ENCODE measurements at regions not wholly inside any gene's neighbourhood (a gene's known extent, or its start where the extent isn't known, plus 50 kb on each side); places are given as distances from the start of the nearest gene placed in this dataset.
"Not testable (repeated sequence)": the region's sequence is repeated elsewhere in the genome, so short reads cannot be mapped to it uniquely, and the experiment has no call there.

DNA sequence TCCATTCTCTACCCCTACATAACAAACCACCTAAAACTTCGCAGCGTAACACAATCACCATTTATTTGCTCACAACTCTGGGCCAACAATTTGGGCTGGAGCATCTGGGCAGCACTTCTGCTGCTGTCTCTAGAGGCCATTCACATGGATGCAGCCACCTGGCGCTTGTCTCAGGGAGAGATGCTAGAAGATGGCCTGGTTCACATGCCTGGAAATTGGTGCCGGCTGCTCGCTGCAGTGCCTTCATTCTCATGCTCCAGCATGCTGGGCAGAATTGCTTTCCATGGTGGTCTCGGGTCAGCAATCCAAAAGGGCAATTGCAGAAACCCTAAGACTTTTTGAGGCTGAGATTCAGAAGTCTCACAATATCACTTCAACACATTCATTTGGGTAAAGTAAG is 157.4 kb downstream of the SUCLG1 start:
- Mint-ChIP-seq H3K4me3 (no peak overlapping the region), H3K4me1 (no peaks in the 10 kb centered on the region), H3K36me3 (ENCODE audit: low read depth) (no peaks in the 10 kb centered on the region), H3K27me3 (no peaks in the 10 kb centered on the region), H3K9me3 (no peaks in the 10 kb centered on the region), H3K27ac (no peak overlapping the region)
- DNase-seq = no peak
- intact Hi-C loops (cut with micrococcal nuclease) = loop anchor here (2.0 kb wide), 1 partner anchor 279 kb away; no protein-coding TSS in a partner anchor

DNA sequence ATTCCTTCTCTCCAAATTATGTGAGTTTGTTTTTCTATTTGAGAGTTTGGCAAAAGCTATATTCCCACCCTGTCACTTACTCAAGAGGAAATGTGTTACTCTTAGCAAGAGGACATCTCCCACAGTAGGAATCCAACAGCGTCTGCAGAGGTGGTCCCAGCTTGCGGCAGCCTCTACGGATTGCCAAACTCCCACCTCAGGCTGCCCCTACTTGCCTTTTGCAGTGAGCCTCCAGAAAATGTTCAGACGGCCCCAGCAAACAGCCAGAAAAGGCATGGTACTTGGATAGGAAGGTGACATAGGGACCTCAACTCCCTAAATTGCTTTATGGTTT is 158.4 kb downstream of the SUCLG1 start:
- Mint-ChIP-seq H3K9me3 (no peaks in the 10 kb centered on the region), H3K27me3 (no peaks in the 10 kb centered on the region), H3K27ac (no peak overlapping the region), H3K4me3 (no peak overlapping the region), H3K36me3 (ENCODE audit: low read depth) (no peaks in the 10 kb centered on the region), H3K4me1 (no peaks in the 10 kb centered on the region)
- DNase-seq = no peak
- intact Hi-C loops (cut with micrococcal nuclease) = no loop called here

DNA sequence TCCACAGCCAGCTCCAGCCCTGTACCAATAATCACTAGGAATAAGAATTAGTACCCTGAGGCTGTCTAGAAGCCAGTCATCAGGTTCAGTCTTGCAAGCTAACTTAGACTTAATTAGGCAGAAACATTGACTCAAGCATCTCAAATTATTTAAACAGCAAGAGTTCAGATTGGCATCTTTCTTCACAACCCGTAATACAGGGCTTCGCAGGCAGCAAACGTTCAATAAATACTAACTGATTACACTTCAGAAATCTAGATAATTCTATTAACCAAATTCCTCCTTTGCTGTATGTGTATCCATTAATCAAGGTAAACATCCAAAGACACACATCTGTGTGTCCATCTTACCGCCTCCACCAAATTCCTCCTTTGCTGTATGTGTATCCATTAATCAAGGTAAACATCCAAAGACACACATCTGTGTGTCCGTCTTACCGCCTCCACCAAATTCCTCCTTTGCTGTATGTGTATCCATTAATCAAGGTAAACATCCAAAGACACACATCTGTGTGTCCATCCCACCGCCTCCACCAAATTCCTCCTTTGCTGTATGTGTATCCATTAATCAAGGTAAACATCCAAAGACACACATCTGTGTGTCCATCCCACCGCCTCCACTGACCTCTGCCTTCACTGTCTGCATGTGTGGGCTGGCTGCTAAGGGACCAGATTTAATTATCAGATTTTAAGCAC is 158.9 kb downstream of the SUCLG1 start:
- H3K27ac Mint-ChIP-seq; H3K27me3 Mint-ChIP-seq; intact Hi-C loops (cut with micrococcal nuclease); DNase-seq; H3K36me3 Mint-ChIP-seq (ENCODE audit: low read depth); H3K4me1 Mint-ChIP-seq; H3K9me3 Mint-ChIP-seq; H3K4me3 Mint-ChIP-seq: not testable (repeated sequence)

DNA sequence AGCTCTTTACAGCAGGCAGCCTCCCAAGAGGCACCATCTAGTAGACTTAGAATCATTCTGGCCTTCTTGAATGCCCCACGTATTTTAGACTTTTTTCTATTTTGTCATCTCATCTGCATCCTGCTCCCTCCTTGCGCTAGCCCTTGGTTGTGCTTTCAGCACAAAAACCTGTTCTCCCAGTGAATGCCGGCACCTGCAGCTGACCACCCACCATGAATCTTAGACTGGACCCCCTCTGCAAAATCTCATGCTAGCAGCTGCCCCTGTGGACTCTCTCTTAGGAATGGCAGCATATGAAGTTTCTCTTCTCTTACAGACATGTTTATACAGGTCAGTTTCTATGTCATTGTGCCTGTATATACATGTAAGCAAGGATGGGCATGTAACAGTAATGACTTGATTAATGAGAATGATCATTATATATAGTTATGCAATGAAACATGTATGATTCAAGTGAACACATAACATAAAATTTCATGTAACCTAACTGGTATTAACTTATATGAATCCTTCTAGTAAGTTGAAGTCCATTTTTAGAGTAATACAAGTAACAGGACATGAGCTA is 159.8 kb downstream of the SUCLG1 start:
- intact Hi-C loops (cut with micrococcal nuclease) = no loop called here
- no peaks in the 10 kb centered on the region for H3K36me3 Mint-ChIP-seq (ENCODE audit: low read depth)
- H3K9me3 Mint-ChIP-seq = no peaks in the 10 kb centered on the region
- H3K27me3 Mint-ChIP-seq = no peaks in the 10 kb centered on the region
- no peak overlapping the region for H3K27ac Mint-ChIP-seq
- no peaks in the 10 kb centered on the region for H3K4me1 Mint-ChIP-seq
- DNase-seq = no peak
- H3K4me3 Mint-ChIP-seq = no peak overlapping the region

DNA sequence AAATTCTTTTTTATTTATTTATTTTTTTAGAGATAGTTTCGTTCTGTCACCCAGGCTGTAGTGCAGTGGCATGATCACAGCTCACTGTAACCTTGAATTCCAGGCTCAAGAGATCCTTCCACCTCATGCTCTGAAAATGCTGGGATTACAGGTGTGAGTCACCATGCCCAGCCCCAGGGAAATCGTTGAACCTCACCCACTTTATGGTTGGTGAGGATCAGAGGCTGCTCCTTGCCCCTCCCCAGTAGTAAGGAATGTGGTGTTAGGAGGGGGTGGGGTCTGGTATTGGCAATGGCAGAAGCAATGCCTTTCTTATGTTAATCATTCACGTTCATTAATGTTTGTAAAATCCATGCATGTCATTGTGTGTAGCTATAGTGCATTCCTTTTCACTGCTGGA is 161.9 kb downstream of the SUCLG1 start:
- Mint-ChIP-seq H3K4me1 (no peaks in the 10 kb centered on the region), H3K9me3 (no peaks in the 10 kb centered on the region), H3K4me3 (no peak overlapping the region), H3K27ac (no peak overlapping the region), H3K36me3 (ENCODE audit: low read depth) (no peaks in the 10 kb centered on the region), H3K27me3 (no peaks in the 10 kb centered on the region)
- intact Hi-C loops (cut with micrococcal nuclease) = no loop called here
- DNase-seq = no peak

DNA sequence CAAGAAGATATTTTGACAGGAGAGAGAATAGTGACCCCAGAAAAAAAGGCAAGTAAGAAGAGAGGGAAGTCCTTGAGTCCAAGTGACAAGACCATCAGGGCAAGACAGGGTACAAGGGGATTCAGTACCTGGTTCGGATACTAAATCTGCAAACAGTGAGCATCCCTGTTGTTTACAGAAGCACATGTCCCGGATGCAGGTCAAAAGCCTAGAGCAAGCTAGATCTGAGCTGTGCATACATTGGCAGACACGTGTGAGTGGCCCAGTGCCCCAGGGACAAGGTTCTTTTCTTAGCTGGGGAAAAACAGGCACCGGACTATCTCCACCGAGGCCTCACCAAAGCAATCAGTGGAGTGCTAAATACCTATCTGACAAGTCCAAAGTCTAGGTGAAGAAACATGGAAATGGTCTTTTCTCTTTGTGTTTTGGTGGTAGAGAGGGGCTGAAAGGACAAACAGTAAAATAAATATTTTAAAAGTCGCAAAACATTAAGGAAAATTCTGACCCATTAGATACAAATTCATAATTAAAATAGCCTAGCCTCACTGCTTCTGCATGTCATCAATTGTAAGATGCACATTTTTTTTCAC is 165.2 kb downstream of the SUCLG1 start:
- no peaks in the 10 kb centered on the region for H3K9me3 Mint-ChIP-seq
- no peak overlapping the region for H3K27ac Mint-ChIP-seq
- no peaks in the 10 kb centered on the region for H3K4me1 Mint-ChIP-seq
- intact Hi-C loops (cut with micrococcal nuclease) = no loop called here
- H3K27me3 Mint-ChIP-seq = no peaks in the 10 kb centered on the region
- H3K4me3 Mint-ChIP-seq = no peak overlapping the region
- no peak for DNase-seq
- no peaks in the 10 kb centered on the region for H3K36me3 Mint-ChIP-seq (ENCODE audit: low read depth)

DNA sequence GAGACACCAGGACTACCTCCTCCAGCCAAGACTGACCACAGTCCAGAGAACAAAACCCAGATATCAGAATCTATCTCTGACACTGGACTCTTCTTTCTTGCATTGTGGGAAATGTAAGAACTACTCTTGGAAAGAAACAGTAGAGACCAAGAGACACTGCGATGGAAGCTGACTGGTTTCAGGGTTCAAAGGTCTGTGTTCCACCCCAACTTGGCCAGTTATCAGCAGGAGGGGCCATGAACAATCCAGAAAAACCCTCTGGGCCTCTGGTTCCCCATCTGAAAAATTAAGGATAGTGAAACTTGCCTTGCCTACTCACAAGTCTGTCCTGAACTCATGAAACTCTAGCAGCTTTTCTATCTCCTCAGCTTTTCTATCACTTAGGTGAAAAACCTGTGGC is 166.5 kb downstream of the SUCLG1 start:
- intact Hi-C loops (cut with micrococcal nuclease) = no loop called here
- Mint-ChIP-seq H3K4me3 (no peak overlapping the region), H3K27ac (no peak overlapping the region), H3K27me3 (no peaks in the 10 kb centered on the region), H3K4me1 (no peaks in the 10 kb centered on the region), H3K9me3 (no peaks in the 10 kb centered on the region), H3K36me3 (ENCODE audit: low read depth) (no peaks in the 10 kb centered on the region)
- DNase-seq = no peak

DNA sequence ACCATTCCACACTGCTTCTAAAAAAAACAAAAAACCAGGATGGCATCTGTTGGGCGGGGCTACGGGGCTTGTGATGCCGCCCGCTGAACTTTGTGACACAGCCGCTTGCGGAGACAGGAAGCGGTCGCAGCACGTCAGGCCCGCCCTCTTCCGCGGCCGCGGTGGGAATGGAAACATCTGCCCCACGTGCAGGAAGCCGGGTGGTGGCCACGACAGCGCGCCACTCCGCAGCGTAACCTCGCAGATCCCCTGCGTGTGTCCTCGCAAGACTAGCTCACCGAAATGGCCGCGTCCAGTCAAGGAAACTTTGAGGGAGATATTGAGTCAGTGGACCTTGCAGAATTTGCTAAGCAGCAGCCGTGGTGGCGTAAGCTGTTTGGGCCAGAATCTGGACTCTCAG is 168.5 kb downstream of the SUCLG1 start:
- Mint-ChIP-seq H3K27ac (no peak overlapping the region), H3K9me3 (no peaks in the 10 kb centered on the region), H3K36me3 (ENCODE audit: low read depth) (no peaks in the 10 kb centered on the region), H3K27me3 (no peaks in the 10 kb centered on the region), H3K4me3 (no peak overlapping the region), H3K4me1 (no peaks in the 10 kb centered on the region)
- intact Hi-C loops (cut with micrococcal nuclease) = no loop called here
- no peak for DNase-seq

DNA sequence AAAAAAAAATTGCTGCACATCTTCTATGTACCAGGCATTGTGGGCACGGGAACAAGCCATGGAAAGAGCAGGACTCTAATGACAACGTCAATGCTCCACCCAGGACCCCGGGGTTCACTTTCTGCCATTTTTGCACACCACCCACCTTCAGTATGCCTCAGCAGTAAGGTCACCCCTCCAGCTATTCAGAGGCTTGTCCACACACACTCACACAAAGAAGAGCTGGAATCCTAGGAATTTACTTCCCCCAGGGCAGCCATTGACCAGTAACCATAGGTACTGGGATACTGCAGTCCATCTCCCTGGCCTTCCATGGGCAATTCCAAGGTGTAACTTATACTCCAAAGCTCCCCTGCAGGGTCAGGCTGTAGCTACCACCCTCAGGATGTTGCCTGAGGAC is 170.8 kb downstream of the SUCLG1 start:
- Mint-ChIP-seq H3K9me3 (no peaks in the 10 kb centered on the region), H3K27me3 (no peaks in the 10 kb centered on the region), H3K36me3 (ENCODE audit: low read depth) (no peaks in the 10 kb centered on the region), H3K4me1 (no peaks in the 10 kb centered on the region), H3K4me3 (no peak overlapping the region), H3K27ac (no peak overlapping the region)
- no peak for DNase-seq
- intact Hi-C loops (cut with micrococcal nuclease) = no loop called here

DNA sequence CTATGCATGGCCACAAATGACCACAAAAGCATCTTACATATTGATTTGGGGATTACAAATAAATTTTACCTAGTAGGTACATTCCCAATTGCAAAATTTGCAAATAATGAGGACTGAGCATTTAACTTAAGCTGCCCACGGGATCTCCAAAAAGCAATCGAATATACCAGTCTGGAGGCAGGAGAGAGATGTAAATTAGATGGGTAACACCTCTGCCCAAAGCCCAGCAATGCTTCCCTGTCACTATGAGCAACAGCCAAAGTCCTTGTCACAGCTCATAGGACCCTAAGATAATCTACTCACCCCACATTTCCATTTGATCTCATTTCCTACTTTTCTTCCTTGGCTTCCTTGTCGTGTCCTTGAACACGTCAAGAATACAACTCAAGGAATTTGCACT is 172.2 kb downstream of the SUCLG1 start:
- intact Hi-C loops (cut with micrococcal nuclease) = no loop called here
- no peak overlapping the region for H3K4me3 Mint-ChIP-seq
- H3K4me1 Mint-ChIP-seq = no peaks in the 10 kb centered on the region
- H3K9me3 Mint-ChIP-seq = no peaks in the 10 kb centered on the region
- no peaks in the 10 kb centered on the region for H3K27me3 Mint-ChIP-seq
- no peak overlapping the region for H3K27ac Mint-ChIP-seq
- DNase-seq = no peak
- no peaks in the 10 kb centered on the region for H3K36me3 Mint-ChIP-seq (ENCODE audit: low read depth)

DNA sequence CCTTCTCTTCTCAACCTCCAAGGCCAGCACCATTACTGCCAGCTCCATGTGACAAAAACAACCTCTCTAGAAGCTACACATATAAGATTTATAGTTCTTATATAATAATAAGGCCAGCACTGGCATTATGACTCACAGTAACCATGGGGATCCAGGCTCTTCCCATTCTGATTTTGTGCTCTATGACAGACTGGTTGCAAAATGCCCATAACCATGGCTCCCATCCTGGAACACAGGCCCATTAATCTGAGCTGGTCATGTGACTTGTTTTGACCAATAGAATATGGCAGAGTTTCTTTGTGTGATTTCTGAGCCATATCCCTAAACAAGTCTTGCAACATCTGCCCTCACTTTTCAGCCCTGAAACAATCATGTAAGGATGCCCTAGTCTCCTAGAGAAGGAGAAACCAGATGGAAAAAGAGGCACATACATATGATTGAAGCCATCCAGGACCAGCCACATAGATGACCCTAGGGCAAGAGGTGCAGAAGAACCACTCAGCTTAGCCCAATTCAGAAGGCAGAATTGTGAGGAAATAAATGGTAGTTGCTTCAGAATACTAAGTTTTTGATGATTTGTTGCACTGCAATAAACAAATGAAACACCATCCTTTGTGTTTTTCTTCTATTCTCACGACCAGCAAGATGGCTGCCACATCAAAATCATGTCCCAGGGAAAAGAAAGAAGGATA is 173.9 kb downstream of the SUCLG1 start:
- Mint-ChIP-seq H3K36me3 (ENCODE audit: low read depth) (no peaks in the 10 kb centered on the region), H3K27me3 (no peaks in the 10 kb centered on the region), H3K4me3 (no peak overlapping the region), H3K27ac (no peak overlapping the region), H3K4me1 (no peaks in the 10 kb centered on the region), H3K9me3 (no peaks in the 10 kb centered on the region)
- intact Hi-C loops (cut with micrococcal nuclease) = no loop called here
- DNase-seq = no peak

DNA sequence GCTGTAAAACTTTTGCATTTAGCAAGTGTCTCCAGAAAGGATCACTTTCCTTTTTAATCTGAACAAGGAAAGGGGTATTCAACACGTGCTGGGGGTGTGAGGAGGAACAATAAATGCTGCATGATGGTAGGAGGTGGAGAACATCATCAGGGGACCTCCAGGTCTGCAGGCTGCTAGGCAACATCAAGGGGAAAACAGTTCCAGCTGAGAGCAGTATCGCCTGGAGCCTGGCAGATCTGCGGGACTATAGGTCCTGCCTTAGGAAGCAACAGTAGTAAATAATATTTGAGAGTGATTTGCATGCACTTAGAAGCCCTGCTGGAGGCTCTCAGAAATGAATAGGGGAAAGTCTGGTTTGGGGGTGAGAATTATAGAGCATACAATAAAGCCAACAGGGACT is 175.6 kb downstream of the SUCLG1 start:
- H3K27me3 Mint-ChIP-seq = no peaks in the 10 kb centered on the region
- H3K27ac Mint-ChIP-seq = no peak overlapping the region
- intact Hi-C loops (cut with micrococcal nuclease) = no loop called here
- no peak overlapping the region for H3K4me3 Mint-ChIP-seq
- no peaks in the 10 kb centered on the region for H3K9me3 Mint-ChIP-seq
- no peaks in the 10 kb centered on the region for H3K36me3 Mint-ChIP-seq (ENCODE audit: low read depth)
- peaks cover under 1% of the 10 kb centered on the region for H3K4me1 Mint-ChIP-seq
- DNase-seq = no peak

DNA sequence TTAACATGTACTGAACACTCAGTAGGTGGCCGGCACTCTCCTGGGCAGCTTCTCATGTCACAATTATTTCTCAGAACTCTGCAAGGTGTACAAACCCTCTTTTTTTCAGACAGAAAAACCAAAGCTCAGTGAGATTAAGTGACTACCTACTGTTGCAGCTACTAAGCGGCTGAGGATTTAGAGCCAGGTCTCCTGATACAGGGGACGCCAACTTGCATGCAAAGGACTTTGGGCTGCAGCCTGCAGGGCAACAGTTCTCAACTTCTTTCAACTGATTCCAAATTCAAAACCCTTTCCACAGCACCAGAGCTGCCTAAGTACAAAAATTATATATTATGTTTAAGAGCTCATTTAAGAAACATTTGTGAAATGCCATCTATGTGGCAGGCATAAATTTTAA is 177.6 kb downstream of the SUCLG1 start:
- no peaks in the 10 kb centered on the region for H3K27me3 Mint-ChIP-seq
- H3K4me1 Mint-ChIP-seq = peaks cover 3% of the 10 kb centered on the region
- H3K4me3 Mint-ChIP-seq = no peak overlapping the region
- no peak overlapping the region for H3K27ac Mint-ChIP-seq
- no peak for DNase-seq
- H3K36me3 Mint-ChIP-seq (ENCODE audit: low read depth) = no peaks in the 10 kb centered on the region
- intact Hi-C loops (cut with micrococcal nuclease) = no loop called here
- H3K9me3 Mint-ChIP-seq = no peaks in the 10 kb centered on the region

DNA sequence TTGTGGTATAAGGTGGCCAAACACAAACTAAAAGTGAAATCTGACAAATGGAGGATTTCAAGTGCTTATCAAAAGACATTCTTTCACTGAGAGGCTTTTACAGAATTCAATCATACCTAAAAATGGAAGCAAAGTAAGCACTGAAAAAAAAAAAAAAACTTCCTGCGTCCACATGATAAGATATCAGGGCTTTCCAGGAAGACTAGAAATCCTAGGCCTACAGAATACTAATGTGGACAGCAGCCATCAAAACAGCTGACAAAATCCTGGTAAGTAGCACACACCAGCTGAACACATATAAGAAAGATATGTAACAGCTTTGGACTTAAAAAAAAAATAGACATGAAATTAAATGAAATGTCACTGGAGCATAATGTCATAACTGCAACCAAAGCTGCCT is 178.2 kb downstream of the SUCLG1 start:
- no peak for DNase-seq
- intact Hi-C loops (cut with micrococcal nuclease) = no loop called here
- Mint-ChIP-seq H3K36me3 (ENCODE audit: low read depth) (no peaks in the 10 kb centered on the region), H3K4me1 (peaks cover 3% of the 10 kb centered on the region), H3K9me3 (no peaks in the 10 kb centered on the region), H3K27me3 (no peaks in the 10 kb centered on the region), H3K4me3 (no peak overlapping the region), H3K27ac (no peak overlapping the region)

All from activated CD4-positive, alpha-beta T cell treated with anti-CD3 and anti-CD28 coated beads, Interleukin-2, amount 10 ng/mL, durations not matched to agents 24 days and 14 days (primary cell).